LNCAP (cell line): ENCODE measurements at regions not wholly inside any gene's neighbourhood (a gene's known extent, or its start where the extent isn't known, plus 50 kb on each side); places are given as distances from the start of the nearest gene placed in this dataset.

ENCODE experiments used
- CTCF ChIP-seq: fragments of 450-650 bp; IDR thresholded peaks from 2 replicates; pipeline ENCODE4 v1.5.1; 2017; ENCODE audit warnings: mild to moderate bottlenecking

- no peak for TF ChIP-seq CTCF
Observed at GRCh38 chr20:11401988-11402387, 515.7 kb upstream of the BTBD3 start.

- TF ChIP-seq CTCF: no peak
Observed at GRCh38 chr20:11403711-11404110, 514.0 kb upstream of the BTBD3 start.

- no peak for TF ChIP-seq CTCF
Observed at GRCh38 chr20:11406877-11407276, 510.8 kb upstream of the BTBD3 start.

GRCh38 chr20:11409561-11409960 is 508.1 kb upstream of the BTBD3 start:
- no peak for TF ChIP-seq CTCF

GRCh38 chr20:11411765-11412164 is 505.9 kb upstream of the BTBD3 start:
- no peak for TF ChIP-seq CTCF

GRCh38 chr20:11426948-11427347 is 490.7 kb upstream of the BTBD3 start:
- TF ChIP-seq CTCF: no peak

GRCh38 chr20:11429168-11429567 is 488.5 kb upstream of the BTBD3 start:
- no peak for TF ChIP-seq CTCF

GRCh38 chr20:11429889-11430519 is 487.7 kb upstream of the BTBD3 start:
- TF ChIP-seq CTCF: no peak
